CD1c-positive myeloid dendritic cell (primary cell): ENCODE measurements at regions not wholly inside any gene's neighbourhood (a gene's known extent, or its start where the extent isn't known, plus 50 kb on each side); places are given as distances from the start of the nearest gene placed in this dataset.
"Not testable (repeated sequence)": the region's sequence is repeated elsewhere in the genome, so short reads cannot be mapped to it uniquely, and the experiment has no call there.

Experiments used
- DNase-seq: peaks from one replicate; pipeline ENCODE4 v3.0.0-alpha.2; 2016; ENCODE audit errors: extremely low spot score

DNA sequence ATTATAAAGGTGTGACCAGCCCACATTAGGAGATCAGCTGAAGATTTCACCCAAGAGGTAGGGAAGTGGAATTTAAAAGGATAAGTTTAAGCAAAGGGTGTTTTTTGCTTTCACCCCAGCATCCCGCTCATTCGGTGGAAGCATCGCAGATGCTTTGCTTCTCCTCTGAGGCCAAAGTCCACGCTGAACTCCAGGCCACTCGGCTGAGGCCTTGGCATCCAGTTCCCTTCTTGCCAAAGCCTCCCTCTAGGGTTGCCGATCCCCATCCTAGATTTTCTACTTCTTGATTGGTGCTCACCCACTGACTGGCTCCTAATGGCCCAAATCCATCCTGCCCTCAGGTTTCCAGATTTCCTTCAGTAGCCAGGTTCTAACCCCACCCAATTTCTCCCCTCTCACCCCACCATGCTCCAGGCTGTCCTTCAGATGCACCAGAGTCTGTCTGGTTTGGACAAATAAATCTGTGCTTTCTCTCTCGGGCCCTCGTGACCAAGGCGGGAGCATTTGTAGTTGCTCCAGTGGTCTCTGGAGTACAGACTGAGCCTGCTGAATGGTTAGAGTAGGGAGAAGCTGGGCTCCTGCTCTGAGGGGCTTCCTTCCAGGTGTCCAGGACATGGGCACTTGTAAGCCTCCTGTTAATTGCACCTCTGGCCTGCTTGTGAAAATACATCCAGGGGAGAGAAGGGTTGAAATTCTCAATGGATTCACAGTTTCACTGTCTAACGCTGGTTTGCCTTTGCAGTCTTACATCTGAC, 193.2 kb downstream of the C1orf94 start:
- no peak for DNase-seq

- DNase-seq = no peak
These were observed 194.0 kb downstream of the C1orf94 start for GRCh38 chr1:34370748-34371147.

- not testable (repeated sequence) for DNase-seq
These were observed 194.5 kb downstream of the C1orf94 start for GRCh38 chr1:34371179-34371578.

DNA sequence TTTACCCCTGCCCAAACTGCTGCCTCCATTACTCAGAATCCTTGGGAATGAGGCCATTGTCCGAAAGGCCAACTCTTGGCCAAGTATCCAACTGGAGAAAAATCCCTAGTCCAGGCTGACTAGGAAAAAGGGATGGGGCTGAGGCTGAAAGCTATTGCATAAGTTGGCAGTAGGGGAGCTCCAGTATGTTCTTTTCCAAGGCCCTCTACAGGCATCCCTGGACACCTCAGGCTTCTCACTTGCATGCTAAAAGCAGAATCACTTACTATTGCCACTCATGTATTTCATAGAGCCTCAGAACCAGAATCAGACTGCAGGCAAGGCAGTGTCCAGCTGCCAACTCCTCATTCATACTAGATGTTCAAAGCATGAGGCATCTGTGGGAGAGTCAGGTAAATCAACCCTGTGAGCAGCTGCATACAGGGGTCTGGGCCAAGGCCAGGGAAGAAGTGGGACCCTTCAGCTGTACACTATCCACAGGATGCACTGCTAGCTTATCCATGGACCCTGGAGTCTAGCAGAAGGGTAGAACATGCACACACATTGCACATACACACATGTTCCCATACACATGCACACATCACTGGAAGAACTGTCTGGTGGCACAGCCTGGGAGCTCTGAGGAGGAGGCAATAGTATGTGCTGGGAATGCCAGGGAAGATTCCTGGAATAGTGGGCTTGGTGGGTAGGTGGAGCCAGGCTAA, 195.3 kb downstream of the C1orf94 start:
- DNase-seq = no peak

DNA sequence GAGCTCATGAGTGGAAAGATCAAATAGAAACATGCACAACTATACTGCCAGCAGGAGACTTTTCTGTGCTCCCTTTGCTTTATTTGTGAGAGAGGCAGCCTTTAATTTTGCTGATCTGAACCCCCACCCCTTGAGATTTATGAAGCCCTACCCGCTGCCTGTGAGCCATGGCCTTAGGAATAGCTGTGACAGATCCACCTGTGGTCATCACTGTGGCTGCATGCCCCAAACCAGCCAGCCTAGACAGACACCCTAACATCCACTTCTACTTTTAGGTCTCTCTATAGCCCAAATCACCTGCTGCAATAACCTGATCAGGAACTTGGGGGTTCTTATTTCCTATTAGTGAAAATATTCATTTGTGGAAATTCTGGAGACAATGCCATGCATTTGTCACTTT, 196.2 kb downstream of the C1orf94 start:
- DNase-seq = no peak

DNA sequence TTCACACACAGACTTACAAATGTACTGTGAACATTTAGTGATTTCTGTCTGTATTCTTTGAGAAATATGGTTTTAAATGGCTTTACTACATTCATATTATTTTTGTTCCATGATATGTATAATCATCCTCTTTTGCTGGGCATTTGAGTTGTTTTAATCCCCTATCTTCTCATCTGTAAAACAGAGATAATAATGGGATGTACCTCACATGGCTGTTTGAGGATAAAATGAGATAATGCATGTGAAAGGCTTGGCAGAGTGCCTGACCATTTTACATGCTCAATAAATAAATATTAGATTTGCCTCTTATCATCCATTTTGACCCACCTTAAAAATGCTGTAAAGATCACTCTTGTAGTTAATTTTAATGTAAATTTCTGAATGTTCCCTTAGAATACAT, 197.2 kb downstream of the C1orf94 start:
- DNase-seq = no peak

DNA sequence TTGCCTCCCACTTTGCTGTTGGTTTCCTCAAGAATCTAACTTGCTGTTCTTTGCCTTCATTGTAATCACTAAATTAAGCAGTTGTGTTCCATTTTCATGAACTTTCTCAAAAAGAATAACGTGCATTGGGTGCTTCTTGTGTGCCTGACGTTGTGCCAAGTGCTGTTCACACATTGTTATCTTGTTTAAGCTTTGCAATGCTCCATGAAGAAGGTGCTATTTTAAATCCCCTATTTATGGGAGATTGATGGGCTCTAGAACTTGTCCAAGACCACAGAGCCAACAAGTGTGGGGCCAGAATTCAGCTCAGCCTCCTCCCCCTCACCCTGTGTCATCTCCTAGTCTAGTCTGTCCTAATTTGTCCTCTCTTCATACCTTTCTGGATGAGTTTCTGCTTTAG, 199.8 kb downstream of the C1orf94 start:
- no peak for DNase-seq

- no peak for DNase-seq
These were observed 202.5 kb downstream of the C1orf94 start for GRCh38 chr1:34378968-34379856.

GRCh38 chr1:34379911-34380310, 203.2 kb downstream of the C1orf94 start:
- no peak for DNase-seq

GRCh38 chr1:34380526-34381124, 203.9 kb downstream of the C1orf94 start:
- DNase-seq = no peak

DNA sequence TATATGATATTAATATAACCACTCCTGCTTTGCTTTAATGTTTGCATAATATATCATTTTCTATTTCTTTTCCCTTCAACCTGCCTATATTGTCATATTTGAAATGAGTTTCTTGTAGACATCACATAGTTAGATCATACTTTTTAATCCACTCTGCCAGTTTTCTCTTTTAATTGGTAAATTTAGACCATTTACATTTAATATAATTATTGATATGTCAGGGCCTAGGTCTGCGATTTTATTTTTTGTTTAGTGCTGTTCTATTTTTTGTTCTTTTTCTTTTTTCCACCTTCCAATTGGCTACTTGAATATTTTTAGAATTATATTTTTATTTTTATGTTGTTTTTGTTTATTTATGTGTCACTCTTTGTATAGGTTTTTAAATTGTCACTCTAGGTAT, 213.3 kb downstream of the C1orf94 start:
- DNase-seq = no peak

- no peak for DNase-seq
These were observed 219.3 kb downstream of the C1orf94 start for GRCh38 chr1:34396042-34396441.

- DNase-seq = no peak
These were observed 221.7 kb downstream of the C1orf94 start for GRCh38 chr1:34398241-34398915.

DNA sequence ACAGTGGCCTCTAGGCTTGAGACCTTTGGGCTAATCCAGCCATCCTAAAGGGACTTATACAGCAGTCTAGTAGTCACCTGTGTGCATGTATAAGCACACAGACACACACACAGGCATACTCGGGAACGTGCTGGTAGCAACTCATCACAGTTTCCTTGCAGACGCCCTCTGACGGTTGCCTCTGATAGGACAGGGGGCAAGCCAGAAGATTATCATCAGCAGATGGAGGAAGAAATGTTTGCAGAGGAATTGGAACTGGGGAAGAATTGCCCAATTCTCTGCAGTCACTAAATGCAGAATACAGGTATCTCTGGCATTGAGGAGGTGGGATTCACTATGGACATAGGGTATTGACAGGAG, 222.2 kb downstream of the C1orf94 start:
- DNase-seq = no peak

GRCh38 chr1:34400675-34401074, 224.0 kb downstream of the C1orf94 start:
- DNase-seq = no peak

- no peak for DNase-seq
These were observed 226.4 kb downstream of the C1orf94 start for GRCh38 chr1:34403156-34403555.

GRCh38 chr1:34404804-34405203, 228.1 kb downstream of the C1orf94 start:
- no peak for DNase-seq

- no peak for DNase-seq
These were observed 228.7 kb downstream of the C1orf94 start for GRCh38 chr1:34405266-34405959.

DNA sequence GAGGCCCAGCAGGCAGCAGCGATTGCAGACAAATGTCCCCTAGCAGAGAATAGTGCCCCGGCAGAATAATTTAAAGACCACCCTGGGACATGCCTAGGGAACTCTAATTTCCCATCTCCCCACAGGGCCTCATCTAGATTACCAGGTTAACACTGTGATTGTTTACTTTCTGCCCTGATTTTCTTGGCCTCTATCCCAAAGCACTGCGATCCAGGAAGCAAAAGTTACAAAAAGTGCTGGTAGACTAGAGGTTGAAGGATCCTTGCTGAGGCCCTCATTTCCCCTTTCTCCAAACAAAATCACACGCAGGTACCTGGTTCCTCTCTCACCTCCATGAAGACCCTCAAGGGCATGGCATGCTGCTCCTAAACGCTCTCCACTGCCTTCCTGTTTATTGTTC, 229.7 kb downstream of the C1orf94 start:
- DNase-seq = no peak

GRCh38 chr1:34406833-34407539, 230.3 kb downstream of the C1orf94 start:
- DNase-seq = no peak
